Loucy (cell line): ENCODE measurements at regions not wholly inside any gene's neighbourhood (a gene's known extent, or its start where the extent isn't known, plus 50 kb on each side); places are given as distances from the start of the nearest gene placed in this dataset.

Source experiments
- EZH2phosphoT487 ChIP-seq: fragments of 200-600 bp; IDR thresholded peaks from 2 replicates; pipeline ENCODE4 v1.6.1; 2018; ENCODE audit warnings: antibody characterized with exemption, mild to moderate bottlenecking, moderate library complexity, borderline replicate concordance
- TF ChIP-seq, protein P1 (sequence below): fragments of 200-600 bp; sonication (generic); conservative IDR thresholded peaks from 2 replicates; pipeline ENCODE4 v1.5.1; 2014; ENCODE audit warnings: mild to moderate bottlenecking, antibody characterized with exemption, low read length

DNA sequence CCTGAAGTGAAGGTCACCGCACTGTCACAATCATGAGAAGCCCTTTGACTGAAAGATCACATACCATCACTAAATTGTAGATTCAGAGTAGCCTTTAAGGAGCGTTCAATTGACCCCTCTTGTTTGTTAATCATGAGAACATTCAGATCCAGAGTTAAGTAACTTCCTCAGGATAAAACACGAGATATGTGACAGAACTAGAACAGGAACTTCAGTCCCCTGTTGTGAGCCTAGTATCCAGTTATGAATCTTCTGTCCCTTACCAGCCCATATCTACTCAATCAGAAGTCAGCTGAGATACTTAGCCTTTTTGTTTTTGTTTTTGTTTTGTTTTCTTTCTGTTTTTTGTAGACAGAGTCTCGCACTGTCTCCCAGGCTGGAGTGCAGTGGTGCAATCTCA lies 547.3 kb downstream of the DTWD2 start:
- TF ChIP-seq, protein P1, sequence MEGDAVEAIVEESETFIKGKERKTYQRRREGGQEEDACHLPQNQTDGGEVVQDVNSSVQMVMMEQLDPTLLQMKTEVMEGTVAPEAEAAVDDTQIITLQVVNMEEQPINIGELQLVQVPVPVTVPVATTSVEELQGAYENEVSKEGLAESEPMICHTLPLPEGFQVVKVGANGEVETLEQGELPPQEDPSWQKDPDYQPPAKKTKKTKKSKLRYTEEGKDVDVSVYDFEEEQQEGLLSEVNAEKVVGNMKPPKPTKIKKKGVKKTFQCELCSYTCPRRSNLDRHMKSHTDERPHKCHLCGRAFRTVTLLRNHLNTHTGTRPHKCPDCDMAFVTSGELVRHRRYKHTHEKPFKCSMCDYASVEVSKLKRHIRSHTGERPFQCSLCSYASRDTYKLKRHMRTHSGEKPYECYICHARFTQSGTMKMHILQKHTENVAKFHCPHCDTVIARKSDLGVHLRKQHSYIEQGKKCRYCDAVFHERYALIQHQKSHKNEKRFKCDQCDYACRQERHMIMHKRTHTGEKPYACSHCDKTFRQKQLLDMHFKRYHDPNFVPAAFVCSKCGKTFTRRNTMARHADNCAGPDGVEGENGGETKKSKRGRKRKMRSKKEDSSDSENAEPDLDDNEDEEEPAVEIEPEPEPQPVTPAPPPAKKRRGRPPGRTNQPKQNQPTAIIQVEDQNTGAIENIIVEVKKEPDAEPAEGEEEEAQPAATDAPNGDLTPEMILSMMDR: no peak
- no peak for TF ChIP-seq EZH2phosphoT487
